H7 (cell line): ENCODE measurements at regions not wholly inside any gene's neighbourhood (a gene's known extent, or its start where the extent isn't known, plus 50 kb on each side); places are given as distances from the start of the nearest gene placed in this dataset.

Experiments used
- DNase-seq: peaks from one replicate; pipeline ENCODE4 v3.0.0; 2012
- H3K27me3 ChIP-seq: 2 replicates; pipeline ENCODE4 v1.6.0; 2011; ENCODE audit warnings: mild to moderate bottlenecking, low read length; ENCODE audit not compliant: control insufficient read depth, insufficient read depth
- H3K36me3 ChIP-seq: replicated peaks from 2 replicates; pipeline ENCODE4 v1.5.1; 2011; ENCODE audit warnings: low read length; ENCODE audit not compliant: control insufficient read depth, insufficient read depth
- H3K4me3 ChIP-seq: 2 replicates; pipeline ENCODE4 v1.5.1; 2011; ENCODE audit warnings: low read depth, mild to moderate bottlenecking, control low read depth, low read length, moderate library complexity; ENCODE audit not compliant: insufficient read depth

GRCh38 chr17:14621826-14622614 is 321.1 kb downstream of the HS3ST3B1 start:
- Histone ChIP-seq H3K27me3 (no peaks in the 10 kb centered on the region), H3K36me3 (no peaks in the 10 kb centered on the region), H3K4me3 (no peak overlapping the region)
- no peak for DNase-seq

GRCh38 chr17:14619821-14620220 is 318.9 kb downstream of the HS3ST3B1 start:
- H3K27me3 ChIP-seq: no peaks in the 10 kb centered on the region
- no peak for DNase-seq
- no peak overlapping the region for H3K4me3 ChIP-seq
- no peaks in the 10 kb centered on the region for H3K36me3 ChIP-seq

GRCh38 chr17:14616528-14616927 is 315.6 kb downstream of the HS3ST3B1 start:
- H3K36me3 ChIP-seq: no peaks in the 10 kb centered on the region
- H3K4me3 ChIP-seq: no peak overlapping the region
- no peaks in the 10 kb centered on the region for H3K27me3 ChIP-seq
- no peak for DNase-seq

- H3K4me3 ChIP-seq: no peak overlapping the region
- no peak for DNase-seq
- no peaks in the 10 kb centered on the region for H3K36me3 ChIP-seq
- H3K27me3 ChIP-seq: no peaks in the 10 kb centered on the region
Observed at GRCh38 chr17:14605267-14605599, 304.4 kb downstream of the HS3ST3B1 start.

- Histone ChIP-seq H3K4me3 (no peak overlapping the region), H3K27me3 (no peaks in the 10 kb centered on the region), H3K36me3 (no peaks in the 10 kb centered on the region)
- no peak for DNase-seq
Observed at GRCh38 chr17:14604591-14605266, 303.8 kb downstream of the HS3ST3B1 start.

- DNase-seq: no peak
- H3K36me3 ChIP-seq: no peaks in the 10 kb centered on the region
- no peaks in the 10 kb centered on the region; the same call in 1 of the 2 replicates for H3K27me3 ChIP-seq
Observed at GRCh38 chr17:14596224-14596623, 295.3 kb downstream of the HS3ST3B1 start.

GRCh38 chr17:14595656-14596055 is 294.8 kb downstream of the HS3ST3B1 start:
- H3K4me3 ChIP-seq: no peak overlapping the region
- no peaks in the 10 kb centered on the region for H3K36me3 ChIP-seq
- no peaks in the 10 kb centered on the region; the same call in 1 of the 2 replicates for H3K27me3 ChIP-seq
- DNase-seq: no peak

More at GRCh38 chr17:14596224-14596623, 295.3 kb downstream of the HS3ST3B1 start:
- H3K4me3 ChIP-seq: no peak overlapping the region

- no peak for DNase-seq
- Histone ChIP-seq H3K27me3 (no peaks in the 10 kb centered on the region; the same call in 1 of the 2 replicates), H3K4me3 (no peak overlapping the region), H3K36me3 (no peaks in the 10 kb centered on the region)
Observed at GRCh38 chr17:14594690-14595089, 293.8 kb downstream of the HS3ST3B1 start.

GRCh38 chr17:14593956-14594355 is 293.1 kb downstream of the HS3ST3B1 start:
- no peak overlapping the region for H3K4me3 ChIP-seq
- no peak for DNase-seq
- no peaks in the 10 kb centered on the region for H3K36me3 ChIP-seq
- H3K27me3 ChIP-seq: no peaks in the 10 kb centered on the region; the same call in 1 of the 2 replicates

GRCh38 chr17:14590459-14591250 is 289.8 kb downstream of the HS3ST3B1 start:
- Histone ChIP-seq H3K36me3 (no peaks in the 10 kb centered on the region), H3K4me3 (no peak overlapping the region), H3K27me3 (no peaks in the 10 kb centered on the region; the same call in 1 of the 2 replicates)
- no peak for DNase-seq

GRCh38 chr17:14585099-14585498 is 284.2 kb downstream of the HS3ST3B1 start:
- no peaks in the 10 kb centered on the region for H3K36me3 ChIP-seq
- DNase-seq: no peak
- no peaks in the 10 kb centered on the region for H3K27me3 ChIP-seq
- no peak overlapping the region for H3K4me3 ChIP-seq

GRCh38 chr17:14582996-14583395 is 282.1 kb downstream of the HS3ST3B1 start:
- no peak for DNase-seq
- no peaks in the 10 kb centered on the region for H3K27me3 ChIP-seq
- no peaks in the 10 kb centered on the region for H3K36me3 ChIP-seq
- H3K4me3 ChIP-seq: no peak overlapping the region

- H3K4me3 ChIP-seq: no peak overlapping the region
- no peak for DNase-seq
- no peaks in the 10 kb centered on the region for H3K36me3 ChIP-seq
- no peaks in the 10 kb centered on the region for H3K27me3 ChIP-seq
Observed at GRCh38 chr17:14581186-14581830, 280.4 kb downstream of the HS3ST3B1 start.

GRCh38 chr17:14580499-14580898 is 279.6 kb downstream of the HS3ST3B1 start:
- no peak for DNase-seq
- H3K36me3 ChIP-seq: no peaks in the 10 kb centered on the region
- no peak overlapping the region for H3K4me3 ChIP-seq
- H3K27me3 ChIP-seq: no peaks in the 10 kb centered on the region
